ENCODE measurements at regions not wholly inside any gene's neighbourhood (a gene's known extent, or its start where the extent isn't known, plus 50 kb on each side); places are given as distances from the start of the nearest gene placed in this dataset.
"Not testable (repeated sequence)": the region's sequence is repeated elsewhere in the genome, so short reads cannot be mapped to it uniquely, and the experiment has no call there.

DNA sequence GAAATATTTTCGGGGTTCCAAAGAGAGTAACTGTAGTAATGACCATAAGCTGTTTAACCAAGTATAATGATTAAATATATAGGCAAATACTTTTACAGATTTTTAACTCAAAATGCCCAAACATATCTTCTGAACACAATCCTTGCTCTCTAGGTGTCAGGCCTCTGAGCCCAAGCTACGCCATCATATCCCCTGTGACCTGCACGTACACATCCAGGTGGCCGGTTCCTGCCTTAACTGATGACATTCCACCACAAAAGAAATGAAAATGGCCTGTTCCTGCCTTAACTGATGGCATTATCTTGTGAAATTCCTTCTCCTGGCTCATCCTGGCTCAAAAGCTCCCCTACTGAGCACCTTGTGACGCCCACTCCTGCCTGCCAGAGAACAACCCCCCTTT is 1305.1 kb upstream of the ACVR2A start:
- not testable (repeated sequence) for DNase-seq

DNA sequence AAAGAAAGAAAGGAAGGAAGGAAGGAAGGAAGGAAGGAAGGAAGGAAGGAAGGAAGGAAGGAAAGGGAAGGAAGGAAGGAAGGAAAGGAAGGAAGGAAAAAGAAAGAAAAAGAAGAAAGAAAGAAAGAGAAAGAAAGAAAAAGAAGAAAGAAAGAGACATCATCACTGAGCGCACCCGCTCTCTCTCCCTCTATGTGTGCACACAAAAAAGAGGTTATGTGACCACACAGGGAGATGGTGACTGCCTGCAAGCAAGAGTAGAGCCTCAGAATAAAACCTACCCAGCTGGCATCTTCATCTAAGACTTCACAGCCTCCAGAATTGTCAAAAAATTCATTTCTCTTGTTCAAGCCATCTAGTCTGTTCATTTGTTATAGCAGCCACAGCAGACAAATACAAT is 1307.4 kb upstream of the ACVR2A start:
- no peak for DNase-seq

DNA sequence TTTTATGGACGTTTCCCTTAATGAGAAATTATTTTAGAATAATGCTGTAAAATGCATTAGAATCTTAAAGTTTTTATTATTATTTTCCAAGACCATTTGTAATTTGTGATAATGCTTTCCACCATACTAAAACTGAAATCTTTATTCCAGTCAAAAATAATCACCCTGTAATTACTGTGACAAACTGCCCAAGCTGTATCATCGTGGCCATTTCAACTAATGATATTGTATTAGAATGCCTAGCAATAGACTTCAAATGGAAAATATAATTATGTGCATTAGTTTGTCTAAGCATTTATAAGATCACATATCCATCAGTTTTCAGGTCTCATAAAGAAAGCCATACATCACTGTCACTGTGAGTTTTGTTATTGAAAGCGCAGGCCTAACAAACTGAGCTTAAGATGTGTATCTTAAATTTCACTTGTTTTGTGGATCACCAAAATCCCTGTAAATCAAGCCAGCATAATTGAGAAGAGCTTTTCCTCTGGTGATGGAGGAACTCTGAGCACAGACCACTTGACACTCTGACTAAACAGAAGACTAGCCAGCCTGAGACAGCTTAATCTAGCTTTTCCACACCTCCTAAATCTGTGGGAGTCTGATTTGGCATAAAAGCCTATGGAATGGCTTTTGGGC is 1312.2 kb upstream of the ACVR2A start:
- DNase-seq = no peak

DNA sequence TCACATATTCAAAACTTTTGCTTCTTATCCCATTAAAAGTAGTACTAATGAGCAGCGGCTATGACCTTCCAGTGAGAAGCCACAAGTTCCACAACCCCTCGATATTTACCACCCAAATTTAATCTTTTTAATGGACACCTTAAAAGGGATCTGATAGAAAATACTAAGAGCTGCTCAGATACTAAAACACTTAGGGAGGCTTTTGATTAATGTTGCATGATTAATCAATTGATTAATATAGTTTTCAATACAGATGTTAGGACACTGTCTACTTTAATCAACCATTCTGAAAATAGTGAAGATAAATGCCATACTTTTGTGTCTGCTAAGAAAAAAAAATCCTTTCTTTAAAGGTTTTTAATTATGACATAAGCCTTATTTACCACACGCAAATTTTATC is 1312.8 kb upstream of the ACVR2A start:
- no peak for DNase-seq

DNA sequence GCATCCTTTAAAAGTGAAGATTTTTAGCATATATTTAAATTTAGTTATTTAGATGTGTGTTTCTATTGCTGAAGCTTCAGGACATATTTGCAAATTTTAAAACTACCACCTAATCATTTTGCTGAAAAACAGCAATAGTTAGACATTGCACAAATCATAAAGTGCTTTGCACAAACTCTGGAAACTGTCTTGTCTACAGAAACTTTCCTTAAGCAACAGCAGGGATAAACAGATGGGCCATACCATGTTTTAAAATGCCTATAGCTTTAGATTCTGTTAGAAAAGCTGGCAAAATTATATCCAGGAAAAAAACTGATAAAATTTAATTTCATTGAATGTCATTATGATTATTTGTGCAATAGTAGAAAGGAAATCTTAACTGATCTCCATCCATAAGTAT is 1313.9 kb upstream of the ACVR2A start:
- DNase-seq = no peak

DNA sequence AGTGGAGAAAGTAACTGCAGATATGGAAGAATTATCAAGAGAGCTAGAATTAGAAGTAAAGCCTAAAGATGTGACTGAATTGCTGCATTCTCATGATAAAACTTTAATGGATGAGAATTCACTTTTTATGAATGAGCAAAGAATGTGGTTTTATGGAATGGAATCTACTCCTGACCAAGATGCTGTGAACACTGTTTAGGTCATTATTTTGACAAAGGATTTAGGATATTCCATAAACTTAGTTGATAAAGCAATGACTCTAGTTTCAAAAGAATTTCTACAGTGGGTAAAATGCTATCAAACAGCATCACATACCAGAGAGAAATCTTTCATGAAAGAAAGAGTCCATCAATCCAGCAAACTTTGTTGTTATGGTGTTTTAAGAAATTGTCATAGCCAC is 1317.7 kb upstream of the ACVR2A start:
- DNase-seq = no peak

DNA sequence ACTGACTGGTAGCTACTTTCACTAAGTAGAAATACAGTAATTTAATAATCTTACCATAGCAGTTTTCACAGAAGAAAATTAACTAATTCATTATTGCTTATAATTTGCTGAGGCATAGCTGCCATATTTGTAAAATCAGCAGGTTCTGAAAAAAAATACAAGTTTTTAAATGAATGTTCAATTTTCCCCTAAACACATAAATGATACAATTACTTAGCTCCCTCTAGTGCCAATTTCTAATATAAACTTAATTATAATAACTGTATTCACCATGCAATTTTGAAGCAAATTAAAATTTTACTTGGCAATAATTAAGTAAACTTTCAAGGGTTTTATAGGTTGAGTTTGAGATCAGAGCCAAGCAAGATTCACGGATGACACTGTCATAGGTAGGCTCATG is 1321.6 kb upstream of the ACVR2A start:
- no peak for DNase-seq

DNA sequence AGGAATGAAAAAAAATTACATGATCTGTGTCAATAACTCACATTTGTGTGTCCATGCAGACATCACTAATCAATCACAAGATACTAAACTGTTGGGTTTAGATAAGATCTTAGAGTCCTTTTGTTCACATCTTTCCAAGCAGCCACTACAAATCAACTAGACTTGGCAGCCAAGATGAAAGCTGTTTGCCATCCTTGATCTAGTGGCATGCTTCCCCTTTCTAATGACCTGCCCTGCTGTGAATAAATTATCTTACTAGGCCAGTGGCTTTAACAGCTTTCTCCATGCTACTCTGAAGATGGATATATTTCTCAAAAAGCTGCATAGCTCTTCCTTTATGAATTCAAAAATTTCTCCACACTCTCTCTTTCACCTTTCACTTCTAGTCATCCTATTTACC is 1338.0 kb upstream of the ACVR2A start:
- DNase-seq = no peak

DNA sequence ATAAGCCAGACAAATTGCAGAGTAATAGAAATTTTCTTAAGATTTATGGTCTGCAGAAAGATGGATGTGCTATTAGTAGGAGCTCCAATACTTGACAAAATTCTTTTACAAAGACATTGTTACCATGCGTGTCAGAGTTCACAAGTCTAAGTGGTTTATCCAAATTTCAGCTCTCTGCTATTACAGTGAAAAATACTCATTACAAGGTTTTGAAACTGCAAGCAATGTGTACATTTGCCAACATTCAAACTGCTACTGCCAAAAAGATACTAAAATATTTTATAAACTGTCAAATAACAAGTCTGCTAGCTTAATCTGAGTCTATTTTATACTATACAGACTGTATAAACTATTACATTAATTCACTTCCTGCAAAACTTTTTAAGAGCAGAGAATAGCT is 1341.5 kb upstream of the ACVR2A start:
- no peak for DNase-seq

DNA sequence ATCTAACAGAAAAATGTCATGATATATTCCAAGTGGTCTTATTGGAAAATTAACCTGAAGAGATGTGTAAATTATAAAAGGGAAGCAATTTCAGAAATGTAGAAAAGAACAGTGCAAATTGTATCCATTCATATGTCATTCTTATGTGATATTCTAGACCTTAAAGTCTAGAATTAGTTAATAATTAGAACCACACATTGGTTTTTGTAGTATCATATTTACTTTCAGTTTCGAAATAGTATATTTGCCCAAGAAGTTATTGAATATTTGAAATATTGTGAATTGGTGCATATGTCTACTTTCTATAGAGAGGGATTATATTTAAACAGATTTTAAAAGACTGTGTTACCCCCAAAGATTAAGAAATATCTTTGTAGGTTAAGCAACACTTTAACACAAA is 1348.6 kb upstream of the ACVR2A start:
- no peak for DNase-seq

DNA sequence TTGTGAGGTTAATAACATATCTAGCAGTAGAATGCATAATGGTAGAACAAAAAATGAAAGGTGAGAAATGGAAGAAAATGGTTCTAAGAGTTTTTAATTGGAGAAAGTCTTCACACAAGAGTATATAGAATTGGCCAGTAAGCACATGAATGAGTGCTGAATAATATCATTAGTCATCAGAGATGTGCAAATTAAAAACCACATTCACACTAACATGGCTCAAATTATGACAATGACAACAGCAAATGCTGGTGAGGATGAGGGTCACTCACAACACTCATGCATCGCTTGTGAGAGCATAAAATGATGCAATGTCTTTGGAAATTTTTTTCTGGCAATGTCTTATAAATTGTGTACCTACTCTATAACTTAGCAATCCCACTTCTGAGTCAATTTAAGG is 1355.4 kb upstream of the ACVR2A start:
- no peak for DNase-seq

DNA sequence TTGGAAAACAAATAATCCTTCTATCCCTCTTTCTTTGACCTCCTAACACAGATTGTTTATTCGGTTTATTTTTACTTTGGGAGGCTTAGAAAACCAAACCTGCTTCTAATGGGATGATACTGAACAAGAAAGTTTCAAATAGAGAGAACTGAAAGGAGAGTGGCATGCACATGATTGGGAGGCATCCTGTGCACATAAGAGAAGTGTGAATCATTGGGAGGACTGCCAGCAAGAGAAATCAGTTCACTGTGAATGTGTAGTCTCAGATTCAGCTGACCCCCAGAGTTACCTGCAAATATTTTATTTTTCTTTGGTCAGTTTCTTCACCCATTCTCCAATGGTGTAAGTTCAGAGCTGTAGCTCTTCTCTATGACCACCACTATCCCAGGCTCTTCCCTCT is 1363.2 kb upstream of the ACVR2A start:
- DNase-seq = no peak

DNA sequence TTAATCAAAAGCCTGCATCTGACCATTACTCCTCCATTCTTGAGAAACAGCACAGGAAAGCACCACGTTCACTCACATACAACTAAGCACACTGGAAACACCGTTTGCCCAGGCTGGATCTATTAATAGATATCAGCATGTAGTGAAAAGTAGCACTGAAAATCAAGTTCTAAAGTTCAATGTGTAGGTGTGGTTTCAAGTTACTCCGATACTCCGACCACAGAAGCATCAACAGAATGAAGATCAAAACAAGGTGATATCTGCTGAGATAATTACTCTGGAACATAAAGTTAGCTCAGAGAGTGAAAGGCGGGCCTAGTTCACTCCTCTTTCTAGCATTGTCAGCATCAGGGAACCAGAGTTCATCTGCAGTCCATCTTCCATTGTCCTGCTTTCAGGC is 1367.4 kb upstream of the ACVR2A start:
- no peak for DNase-seq

DNA sequence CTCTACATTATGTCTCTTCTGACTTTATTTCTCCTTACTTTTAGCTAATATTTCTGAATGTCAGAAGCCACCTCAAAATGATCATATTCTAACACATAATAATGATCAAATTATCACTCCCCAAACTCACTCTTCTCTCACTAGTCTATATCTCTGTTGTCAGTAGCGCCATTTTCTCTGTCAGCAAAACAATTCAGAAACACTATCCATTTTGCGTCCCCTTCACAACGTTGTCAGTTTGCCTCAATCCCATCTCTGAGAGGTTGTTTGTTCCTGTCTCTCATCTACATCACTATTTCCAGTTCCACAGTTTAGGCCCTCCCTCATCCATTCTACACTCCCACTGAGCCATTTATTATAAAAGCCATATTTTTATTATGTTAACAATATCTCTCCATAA is 1376.3 kb upstream of the ACVR2A start:
- DNase-seq = no peak

DNA sequence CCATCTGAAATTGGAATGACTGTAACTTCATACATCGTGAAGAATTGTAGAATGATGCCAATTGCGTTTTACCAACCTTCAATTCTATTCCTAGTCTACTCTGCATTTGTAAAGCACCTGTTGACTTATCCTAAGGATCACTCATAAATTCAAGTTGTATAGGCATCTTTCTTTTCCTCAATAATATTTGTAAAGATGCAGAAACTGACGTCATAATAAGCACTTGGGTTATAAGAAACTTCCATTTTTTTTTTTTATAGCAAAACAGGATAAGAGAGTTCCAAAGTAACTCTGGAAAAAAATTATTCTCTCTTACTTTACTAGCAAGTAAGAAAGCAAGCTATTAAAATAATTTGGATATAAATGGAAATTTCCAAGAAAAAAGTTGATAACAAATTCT is 1377.4 kb upstream of the ACVR2A start:
- DNase-seq = no peak

DNA sequence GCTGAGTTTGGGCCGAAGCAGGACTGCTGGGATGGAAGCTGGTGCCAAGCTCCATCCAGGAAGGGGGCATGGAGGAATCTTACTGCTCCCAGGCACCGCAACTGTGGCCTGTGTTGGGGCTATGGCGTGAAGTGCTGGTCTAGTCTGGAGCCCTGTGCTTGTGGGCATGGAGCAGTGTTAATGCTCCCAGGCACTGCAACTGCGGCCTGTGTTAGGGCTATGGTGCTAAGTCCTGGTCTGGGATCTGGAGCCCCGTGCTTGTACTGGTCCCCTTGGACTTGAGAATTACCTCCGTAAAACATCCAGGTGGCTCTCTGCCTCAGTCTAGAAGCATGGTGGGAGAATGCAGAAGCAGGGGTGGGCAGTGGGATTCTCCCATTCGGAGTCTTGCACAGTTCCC is 1379.4 kb upstream of the ACVR2A start:
- no peak for DNase-seq

DNA sequence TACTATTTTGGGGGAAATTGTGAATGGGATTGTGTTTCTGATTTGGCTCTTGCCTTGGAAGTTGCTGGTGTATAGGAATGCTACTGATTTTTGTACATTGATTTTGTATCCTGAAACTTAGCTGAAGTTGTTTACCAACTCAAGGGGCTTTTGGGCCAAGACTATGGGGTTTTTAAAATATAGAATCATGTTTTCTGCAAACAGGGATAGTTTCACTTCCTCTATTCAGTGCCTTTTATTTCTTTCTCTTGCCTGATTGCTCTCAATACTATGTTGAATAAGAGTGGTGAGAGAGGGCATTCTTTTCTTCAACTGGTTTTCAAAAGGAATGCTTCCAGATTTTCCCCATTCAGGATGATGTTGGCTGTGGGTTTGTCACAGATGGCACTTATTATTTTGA is 1383.8 kb upstream of the ACVR2A start:
- DNase-seq = no peak

DNA sequence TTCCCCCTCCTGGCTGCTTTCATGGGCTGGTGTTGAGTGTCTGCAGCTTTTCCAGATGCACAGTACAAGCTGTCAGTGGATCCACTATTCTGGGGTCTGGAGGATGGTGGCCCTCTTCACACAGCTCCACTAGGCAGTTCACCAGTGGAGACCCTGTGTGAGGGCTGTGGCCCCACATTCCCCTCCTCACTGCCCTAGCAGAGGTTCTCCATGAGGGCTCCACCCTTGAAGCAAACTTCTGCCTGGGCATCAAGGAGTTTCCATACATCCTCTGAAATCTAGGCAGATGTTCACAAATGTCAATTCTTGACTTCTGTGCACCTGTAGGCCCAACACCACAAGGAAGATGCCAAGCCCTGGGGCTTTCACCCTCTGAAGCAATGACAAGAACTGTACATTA is 1386.2 kb upstream of the ACVR2A start:
- no peak for DNase-seq

DNA sequence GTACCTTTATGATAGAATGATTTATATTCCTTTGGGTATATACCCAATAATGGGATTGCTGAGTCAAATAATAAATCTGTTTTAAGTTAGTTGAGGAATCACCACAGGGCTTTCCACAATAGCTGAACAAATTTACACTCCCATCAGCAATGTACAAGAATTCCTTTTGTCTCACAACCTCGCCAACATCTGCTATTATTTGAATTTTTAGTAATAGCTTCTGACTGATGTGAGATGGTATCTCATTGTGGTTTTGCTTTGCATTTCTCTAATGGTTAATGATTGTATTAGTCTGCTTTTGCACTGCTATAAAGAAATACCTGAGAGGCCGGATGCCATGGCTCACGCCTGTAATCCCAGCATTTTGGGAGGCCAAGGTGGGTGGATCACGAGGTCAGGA is 1387.6 kb upstream of the ACVR2A start:
- no peak for DNase-seq

DNA sequence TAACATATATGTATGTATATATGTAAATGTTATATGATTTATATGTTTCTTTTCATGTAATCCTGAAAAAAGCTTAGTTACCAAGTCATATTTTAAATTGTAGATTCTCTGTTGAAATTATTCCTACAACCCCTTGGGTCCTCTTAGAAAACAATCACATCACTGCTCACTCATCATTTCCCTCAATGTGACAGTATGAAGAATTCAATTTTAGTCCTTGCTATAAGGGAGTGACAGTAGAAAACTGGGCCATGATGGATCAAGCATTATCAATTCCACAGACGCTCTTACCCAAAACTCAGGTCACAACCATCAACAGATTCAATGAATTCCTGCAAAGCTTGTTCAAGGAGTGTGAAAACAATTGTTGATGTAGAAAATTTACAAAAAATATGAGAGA is 1389.5 kb upstream of the ACVR2A start:
- DNase-seq = no peak

DNA sequence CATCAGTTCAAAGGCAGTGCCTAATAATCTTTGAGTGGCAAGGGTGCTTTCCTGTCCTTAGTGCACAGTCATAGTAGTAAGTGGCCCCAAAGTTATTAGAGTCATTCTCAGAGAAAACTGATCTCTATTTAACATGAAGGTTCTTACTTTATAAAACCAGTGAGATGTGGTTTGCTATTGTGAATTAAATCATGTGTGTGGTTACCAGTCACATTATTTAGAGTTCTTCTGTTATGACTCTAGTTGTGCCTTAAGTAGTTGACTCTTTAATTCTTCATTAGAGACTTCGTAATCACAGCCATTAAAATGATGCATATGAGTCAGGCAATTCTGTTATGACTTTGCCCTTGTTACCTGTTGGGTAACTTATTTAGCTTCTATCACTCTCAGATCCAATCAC is 1392.9 kb upstream of the ACVR2A start:
- DNase-seq = no peak

DNA sequence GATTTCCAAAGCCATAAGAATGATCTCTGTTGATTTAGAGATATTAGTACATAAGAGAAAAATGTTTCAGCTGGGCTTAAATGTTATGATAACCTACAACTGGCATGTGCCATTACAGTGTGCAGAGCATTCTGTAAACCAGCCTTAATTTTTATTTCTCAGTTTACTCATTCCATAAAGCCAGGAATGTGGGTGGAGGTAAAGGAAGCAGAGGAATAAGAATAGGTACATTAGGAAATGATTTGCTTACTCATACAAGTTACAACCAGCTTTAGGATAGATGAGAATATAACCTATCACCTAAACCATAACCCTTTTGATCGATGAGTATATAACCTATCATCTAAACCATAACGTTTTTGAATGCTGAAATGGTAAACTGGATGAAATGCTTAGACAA is 1394.7 kb upstream of the ACVR2A start:
- DNase-seq = no peak

DNA sequence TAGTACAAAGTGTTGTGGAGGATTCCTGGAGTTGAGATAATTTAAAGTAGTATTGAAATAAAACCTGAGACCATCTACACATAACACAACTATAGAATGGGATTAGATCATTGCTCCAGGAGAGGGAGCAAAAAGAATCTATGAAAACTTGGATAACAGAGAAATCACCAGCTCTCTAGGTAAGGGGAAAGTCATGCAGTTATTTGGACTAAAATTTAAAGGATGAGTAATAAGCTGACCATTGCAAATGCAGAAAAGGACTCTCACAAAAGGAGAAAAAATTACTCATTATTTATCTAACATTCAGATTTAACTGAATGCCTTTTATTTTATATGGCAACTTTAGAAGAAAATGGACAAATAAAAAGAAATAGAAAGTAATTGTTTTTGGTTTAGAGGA is 1399.8 kb upstream of the ACVR2A start:
- DNase-seq = no peak

DNA sequence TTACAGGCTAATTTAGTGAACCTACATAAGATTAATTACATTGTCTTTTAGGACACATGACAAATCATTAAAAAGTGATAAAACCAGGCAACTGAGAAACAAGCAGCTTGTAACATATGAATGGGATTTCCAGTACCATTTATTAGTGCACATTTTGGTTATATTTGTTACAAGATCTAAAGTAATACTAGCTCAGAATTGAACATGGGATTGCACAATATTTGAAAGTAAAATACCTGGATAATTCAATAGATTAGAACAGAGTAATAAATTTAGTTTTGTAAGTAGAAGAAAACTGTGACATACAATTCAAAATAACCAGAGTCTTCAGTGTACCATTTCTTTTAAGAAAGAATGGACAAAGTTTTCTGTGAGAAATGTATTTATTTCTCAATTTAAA is 1400.7 kb upstream of the ACVR2A start:
- DNase-seq = no peak

DNA sequence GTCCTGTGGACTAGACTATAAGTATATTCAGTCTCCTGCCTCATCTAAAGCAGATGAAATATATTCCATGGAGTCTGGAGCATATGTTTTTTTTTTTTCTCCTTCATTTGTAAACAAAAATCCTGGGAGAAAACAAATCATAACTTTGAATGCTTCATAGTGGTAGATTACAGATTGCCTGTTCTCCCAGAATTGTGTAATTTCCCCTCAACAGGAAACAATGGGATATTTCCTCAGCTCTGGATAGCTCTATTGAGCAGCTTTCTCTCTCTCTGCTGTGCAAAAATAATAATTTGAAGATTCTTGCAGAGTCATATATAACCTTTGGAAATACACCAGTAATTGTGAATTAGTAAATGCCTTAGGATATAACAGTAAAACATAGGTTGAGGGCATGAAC is 1406.6 kb upstream of the ACVR2A start:
- no peak for DNase-seq

DNA sequence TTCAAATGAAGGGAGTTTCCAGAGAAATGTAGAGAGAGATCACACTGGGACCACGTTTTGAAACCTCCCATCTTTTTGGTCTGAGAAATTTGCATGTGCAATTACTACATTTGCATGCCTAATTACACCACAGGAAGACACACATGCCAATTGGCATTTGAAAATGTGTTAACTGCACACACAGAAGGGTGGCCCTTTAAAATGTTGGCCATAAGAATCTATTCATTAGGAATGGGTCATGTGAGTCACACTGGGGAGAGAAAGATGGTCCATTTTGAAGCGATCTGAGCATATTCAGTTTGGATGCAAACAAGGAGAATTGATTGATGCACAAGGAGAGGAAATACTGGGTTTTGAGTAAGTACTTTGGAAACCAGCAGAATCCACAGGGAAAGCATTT is 1407.1 kb upstream of the ACVR2A start:
- DNase-seq = no peak
